HG03095 (cell line): ENCODE measurements at regions not wholly inside any gene's neighbourhood (a gene's known extent, or its start where the extent isn't known, plus 50 kb on each side); places are given as distances from the start of the nearest gene placed in this dataset.

Experiments used
- ATAC-seq: cut with Tn5 transposase; IDR thresholded peaks from one replicate; pipeline ENCODE4 v1.9.1; 2021; ENCODE audit warnings: moderate library complexity; ENCODE audit not compliant: unreplicated experiment

- no peak for ATAC-seq
Measured at GRCh38 chr7:119374436-119374835, 898.5 kb upstream of the KCND2 start.

DNA sequence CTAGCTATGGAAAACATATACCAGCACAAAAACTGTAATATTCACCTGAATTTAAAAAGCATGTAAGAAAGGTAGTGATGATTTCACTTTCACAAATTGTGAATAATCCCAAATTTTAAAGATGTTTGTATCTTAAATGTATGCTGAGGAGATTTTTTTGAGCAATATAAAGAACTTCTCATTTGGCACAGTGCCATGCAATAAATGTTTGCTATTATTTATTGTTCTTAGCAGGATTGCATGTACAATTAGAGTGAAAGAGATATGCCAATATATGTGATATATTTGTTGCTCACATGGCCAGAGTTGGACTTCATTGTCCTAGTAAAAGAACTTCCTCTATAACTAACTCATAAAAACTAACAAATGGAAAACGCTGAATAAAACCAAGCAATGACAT, 895.1 kb upstream of the KCND2 start:
- ATAC-seq, result no peak

DNA sequence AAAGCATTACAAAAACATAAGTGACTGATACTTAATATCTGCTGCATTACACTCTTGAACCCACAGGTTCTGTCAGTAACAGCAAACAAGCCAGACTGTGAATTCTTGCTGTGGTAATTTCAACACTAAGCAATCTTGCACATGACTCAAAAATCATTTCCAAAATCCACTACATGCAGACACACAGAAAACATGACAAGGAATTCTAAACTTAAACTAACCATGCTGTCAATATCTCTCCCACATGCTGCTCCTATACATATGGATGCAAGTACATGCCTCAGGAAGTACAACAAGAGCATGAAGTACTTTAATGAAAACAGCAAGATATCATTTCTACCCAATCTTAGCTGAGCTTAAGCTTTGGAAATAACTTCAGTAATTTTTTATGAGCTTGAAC, 890.2 kb upstream of the KCND2 start:
- ATAC-seq, result no peak

- ATAC-seq, result no peak
Measured at GRCh38 chr7:119395024-119395423, 878.0 kb upstream of the KCND2 start.

GRCh38 chr7:119397156-119397555, 875.8 kb upstream of the KCND2 start:
- peak; percentile 93 for ATAC-seq

DNA sequence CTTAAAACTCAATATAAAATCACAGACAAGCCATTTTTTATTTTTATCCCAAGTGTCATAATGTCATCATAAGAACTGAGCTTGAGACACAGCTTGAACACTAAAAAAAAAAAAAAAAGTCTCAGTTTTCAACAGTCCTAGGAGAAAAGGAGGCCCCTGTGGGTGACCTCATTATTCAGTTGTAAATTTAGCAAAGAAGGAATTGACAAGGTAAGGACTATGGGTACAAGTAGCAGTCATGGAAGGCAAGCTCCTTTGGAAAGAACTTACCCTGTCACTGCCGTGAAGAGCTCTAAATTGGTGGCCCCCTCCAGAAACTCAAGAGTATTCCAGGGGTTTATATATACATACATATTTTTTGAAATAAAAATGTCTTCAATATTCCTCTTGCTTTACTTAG, 864.4 kb upstream of the KCND2 start:
- ATAC-seq, result no peak

DNA sequence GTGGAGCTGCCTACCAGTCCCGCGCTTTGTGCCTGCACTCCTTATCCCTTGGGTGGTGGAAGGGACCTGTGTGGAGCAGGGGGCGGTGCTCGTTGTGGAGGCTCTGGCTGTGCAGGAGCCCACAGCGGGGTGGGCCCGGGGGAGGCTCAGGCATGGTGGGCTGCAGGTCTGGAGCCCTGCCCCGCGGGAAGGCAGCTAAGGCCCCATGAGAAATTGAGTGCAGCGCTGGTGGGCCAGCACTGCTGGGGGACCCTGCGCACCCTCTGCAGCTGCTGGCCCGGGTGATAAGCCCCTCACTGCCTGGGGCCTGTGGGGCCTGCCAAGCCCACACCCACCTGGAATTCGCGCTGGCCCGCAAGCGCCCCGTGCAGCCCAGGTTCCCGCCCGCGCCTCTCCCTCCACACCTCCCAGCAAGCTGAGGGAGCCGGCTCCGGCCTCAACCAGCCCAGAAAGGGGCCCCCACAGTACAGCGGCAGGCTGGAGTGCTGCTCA, 859.6 kb upstream of the KCND2 start:
- no peak for ATAC-seq

DNA sequence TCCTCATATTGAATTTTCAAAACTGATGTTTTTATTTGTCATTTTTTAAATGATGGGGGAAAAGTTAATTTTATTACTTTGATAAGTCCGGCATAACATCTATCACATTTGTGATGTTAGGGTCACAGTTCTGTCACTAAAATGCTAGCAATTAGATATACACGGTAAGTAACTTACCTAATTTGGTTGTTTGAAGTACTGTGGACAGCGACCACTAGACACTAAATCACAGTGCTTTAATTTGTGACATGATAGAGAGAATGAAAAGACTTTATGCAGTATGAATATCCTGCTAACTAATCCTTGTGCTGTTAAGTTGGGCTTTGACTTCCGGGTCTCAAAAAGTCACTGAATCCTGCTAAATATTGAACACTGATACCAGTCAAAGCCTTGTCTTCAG, 857.3 kb upstream of the KCND2 start:
- no peak for ATAC-seq

- no peak for ATAC-seq
Measured at GRCh38 chr7:119421657-119422056, 851.3 kb upstream of the KCND2 start.

DNA sequence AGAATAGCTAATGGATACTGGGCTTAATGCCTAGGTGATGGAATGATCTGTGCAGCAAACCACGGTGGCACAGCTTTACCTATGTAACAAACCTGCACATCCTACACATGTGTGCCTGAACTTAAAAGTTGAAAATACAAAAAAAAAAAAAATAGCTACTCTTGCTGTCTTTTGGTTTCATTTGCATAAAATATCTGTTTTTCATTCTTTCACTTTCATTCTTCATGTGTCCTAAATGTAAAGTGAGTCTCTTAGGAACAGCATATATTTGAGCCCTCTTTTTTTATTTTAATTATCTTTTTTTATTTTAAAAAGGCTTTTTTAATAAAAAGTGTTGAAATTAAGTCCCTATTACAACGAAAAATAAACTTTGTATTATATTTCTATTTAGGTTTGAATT, 836.1 kb upstream of the KCND2 start:
- ATAC-seq, result no peak

DNA sequence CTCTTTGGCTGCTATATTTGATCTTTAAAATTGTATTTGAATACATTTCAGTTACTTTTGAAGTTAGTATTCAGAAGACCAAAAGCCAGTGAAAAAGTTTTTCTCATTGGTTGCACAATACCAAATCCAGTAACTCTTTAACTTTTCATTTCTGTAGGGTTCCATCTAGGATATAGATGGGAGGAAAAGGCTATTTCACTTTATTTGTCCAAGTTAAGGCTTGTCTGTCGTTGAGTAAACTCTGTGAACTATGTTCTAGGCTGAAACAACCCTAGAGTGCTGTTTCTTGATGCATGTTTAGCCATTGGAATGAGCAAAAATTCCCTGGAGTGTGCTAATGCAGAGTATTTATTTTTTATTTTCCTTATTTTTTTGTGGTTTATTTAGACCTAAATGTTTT, 834.7 kb upstream of the KCND2 start:
- no peak for ATAC-seq

GRCh38 chr7:119439192-119439591, 833.8 kb upstream of the KCND2 start:
- no peak for ATAC-seq

- no peak for ATAC-seq
Measured at GRCh38 chr7:119452401-119452800, 820.6 kb upstream of the KCND2 start.

GRCh38 chr7:119465798-119466305, 807.1 kb upstream of the KCND2 start:
- ATAC-seq, result no peak

- no peak for ATAC-seq
Measured at GRCh38 chr7:119472408-119473038, 800.5 kb upstream of the KCND2 start.

- ATAC-seq, result peak; percentile 97
Measured at GRCh38 chr7:119482209-119482608, 790.8 kb upstream of the KCND2 start.

DNA sequence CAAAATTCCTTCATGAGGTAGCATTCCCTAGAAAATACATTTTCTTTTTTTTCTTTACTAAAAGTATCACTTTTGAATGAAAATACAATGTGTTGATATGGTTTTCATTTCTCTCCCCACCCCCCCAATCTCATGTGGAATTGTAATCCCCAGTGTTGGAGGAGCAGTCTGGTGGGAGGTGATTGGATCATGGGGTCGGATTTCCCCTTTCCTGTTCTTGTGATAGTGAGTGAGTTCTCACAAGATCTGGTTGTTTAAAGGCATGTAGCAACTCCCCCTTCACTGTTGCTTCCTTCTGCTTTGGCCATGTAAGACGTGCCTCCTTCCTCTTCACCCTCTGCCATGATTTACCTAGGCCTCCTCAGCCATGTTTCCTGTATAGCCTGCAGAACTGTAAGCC, 790.3 kb upstream of the KCND2 start:
- ATAC-seq, result no peak

DNA sequence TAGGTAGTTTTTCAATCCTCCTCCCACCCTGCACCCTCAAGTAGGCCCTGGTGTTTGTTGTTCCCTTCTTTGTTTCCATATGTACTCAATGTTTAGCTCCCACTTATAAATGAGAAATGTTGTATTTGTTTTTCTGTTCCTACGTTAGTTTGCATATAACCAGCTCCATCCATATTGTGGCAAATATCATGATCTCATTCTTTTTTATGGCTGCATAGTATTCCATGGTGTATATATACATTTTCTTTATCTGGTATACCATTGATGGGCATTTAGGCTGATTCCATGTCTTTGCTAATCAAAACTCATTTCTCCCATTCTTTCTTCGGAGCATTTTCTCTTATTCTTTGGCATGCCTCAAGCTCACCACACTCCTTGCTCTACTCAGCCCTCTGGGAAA, 789.6 kb upstream of the KCND2 start:
- no peak for ATAC-seq

DNA sequence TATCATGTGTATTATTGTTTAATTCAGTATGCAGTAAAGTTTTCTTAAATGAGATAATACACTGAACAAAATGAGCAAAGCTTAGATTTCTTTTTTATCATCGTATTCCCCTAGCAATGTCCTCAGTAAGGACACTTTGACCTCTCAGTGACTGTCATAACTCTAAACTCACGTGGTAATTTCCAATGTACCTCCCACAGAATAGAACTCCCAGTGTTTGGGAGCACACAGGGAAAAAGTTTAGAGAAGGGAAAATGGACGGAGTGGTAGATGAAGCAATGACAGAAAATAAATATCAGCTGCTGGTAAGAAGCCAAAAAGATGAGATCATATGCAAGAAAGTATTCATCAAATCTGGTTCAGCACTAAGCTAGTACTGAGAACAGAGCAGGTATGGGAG, 758.6 kb upstream of the KCND2 start:
- ATAC-seq, result no peak

DNA sequence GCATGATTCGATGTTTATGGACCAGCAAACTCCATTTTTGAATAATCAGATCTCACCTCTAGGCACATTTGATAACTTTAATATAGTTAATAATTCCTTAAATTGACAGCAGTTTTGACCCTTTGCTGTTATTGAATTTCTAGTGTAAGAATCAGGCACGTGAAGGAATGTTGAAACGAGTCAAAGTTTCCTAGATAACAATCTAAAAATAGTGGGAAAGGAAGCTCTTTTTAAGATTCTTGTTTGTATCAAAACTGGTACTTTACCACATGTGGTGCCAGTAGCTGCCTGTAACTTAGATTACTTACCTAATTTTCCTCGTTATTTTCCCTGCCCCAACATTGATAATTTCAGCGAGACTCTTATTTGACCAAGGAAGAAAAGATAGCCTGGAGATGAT, 757.8 kb upstream of the KCND2 start:
- no peak for ATAC-seq

DNA sequence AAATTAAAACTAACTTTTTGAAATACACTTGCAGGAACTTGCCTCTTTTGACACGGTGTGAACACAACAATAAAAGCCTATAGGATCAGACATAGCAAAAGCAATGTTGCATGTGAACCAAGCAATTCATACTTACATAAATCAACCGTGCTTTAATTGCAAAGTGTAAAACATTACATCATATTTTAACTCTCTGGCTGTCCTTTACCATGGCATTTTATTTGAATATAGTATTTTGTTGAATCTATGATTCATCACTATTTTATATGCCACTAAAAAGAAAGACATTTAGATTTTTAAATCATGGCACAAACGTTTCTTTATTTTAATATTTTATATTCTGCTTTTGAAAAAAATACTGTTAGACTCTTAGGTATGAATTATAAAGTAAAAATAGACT, 757.0 kb upstream of the KCND2 start:
- no peak for ATAC-seq

DNA sequence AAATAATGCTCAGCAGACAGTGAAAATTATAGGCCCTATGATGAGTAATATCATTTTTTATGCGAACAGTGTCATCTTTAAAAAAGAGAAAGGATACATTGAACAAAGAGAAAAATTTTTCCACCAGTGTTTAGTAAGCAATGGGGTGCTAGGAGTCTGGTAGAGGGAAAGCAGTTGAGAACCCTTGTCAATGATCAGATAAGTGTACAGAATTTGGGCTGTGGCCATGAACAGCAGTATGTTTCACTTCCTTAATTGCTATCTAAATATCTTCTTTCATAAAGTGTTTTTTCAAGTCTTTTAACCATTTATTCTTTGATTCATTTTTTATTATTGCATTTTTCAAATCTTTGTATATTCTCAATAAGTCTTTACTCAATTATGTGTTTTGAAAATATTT, 750.7 kb upstream of the KCND2 start:
- ATAC-seq, result no peak

DNA sequence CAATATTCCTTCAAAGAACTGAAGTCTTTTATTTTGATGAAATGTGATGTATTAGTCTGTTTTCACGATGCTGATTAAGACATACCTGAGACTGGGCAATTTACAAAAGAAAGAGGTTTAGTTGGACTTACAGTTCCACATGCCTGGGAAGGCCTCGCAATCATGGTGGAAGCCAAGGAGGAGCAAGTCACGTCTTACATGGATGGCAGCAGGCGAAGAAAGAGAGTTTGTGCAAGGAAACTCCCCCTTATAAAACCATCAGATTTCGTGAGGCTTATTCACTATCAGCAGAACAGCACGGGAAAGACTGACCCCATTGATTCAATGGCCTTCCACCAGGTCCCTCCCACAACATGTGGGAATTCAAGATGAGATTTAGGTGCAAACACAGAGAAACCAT, 750.3 kb upstream of the KCND2 start:
- no peak for ATAC-seq
